Fibroblast of lung (primary cell): ENCODE measurements at regions not wholly inside any gene's neighbourhood (a gene's known extent, or its start where the extent isn't known, plus 50 kb on each side); places are given as distances from the start of the nearest gene placed in this dataset.

Experiments used
- DNase-seq, 2 donors: peaks; one replicate each; pipeline versions ENCODE4 v3.0.0 to v3.0.0-alpha.2; 2010; ENCODE audit warnings: low read depth in 2 of 2
- H2AFZ ChIP-seq: 2 replicates; pipeline ENCODE4 v1.5.1; 2012; ENCODE audit warnings: low read length, control low read depth, inconsistent platforms
- H3K27ac ChIP-seq: 2 replicates; pipeline ENCODE4 v1.5.1; 2011; ENCODE audit warnings: low read length, control low read depth; ENCODE audit not compliant: insufficient read depth
- H3K27me3 ChIP-seq: 2 replicates; pipeline ENCODE4 v1.5.1; 2011; ENCODE audit warnings: mild to moderate bottlenecking, low read length; ENCODE audit not compliant: control insufficient read depth, insufficient read depth
- H3K36me3 ChIP-seq: 2 replicates; pipeline ENCODE4 v1.5.1; 2011; ENCODE audit warnings: low read length; ENCODE audit not compliant: control insufficient read depth, insufficient read depth
- H3K4me1 ChIP-seq: 2 replicates; pipeline ENCODE4 v1.5.1; 2011; ENCODE audit warnings: low read length; ENCODE audit not compliant: control insufficient read depth, insufficient read depth; ENCODE audit errors: extremely low read depth
- H3K4me2 ChIP-seq: 2 replicates; pipeline ENCODE4 v1.5.1; 2011; ENCODE audit warnings: low read length, control low read depth; ENCODE audit not compliant: insufficient read depth; ENCODE audit errors: extremely low read depth
- H3K4me3 ChIP-seq, 4 experiments: fragments of 200-600 bp in 1 of 4; sonication (generic) in 1 of 4; replicated peaks in 1 of 4; 2 replicates each; pipeline ENCODE4 v1.5.1; 2011 to 2016; ENCODE audit warnings: low read length in 4 of 4, low read depth in 3 of 4, mild to moderate bottlenecking in 3 of 4, control low read depth in 2 of 4, inconsistent platforms in 1 of 4, mixed read lengths in 1 of 4; ENCODE audit not compliant: insufficient read depth in 1 of 4; ENCODE audit errors: control extremely low read depth in 1 of 4
- H3K79me2 ChIP-seq: 2 replicates; pipeline ENCODE4 v1.5.1; 2012; ENCODE audit warnings: mild to moderate bottlenecking, low read length, inconsistent platforms; ENCODE audit not compliant: control insufficient read depth, insufficient read depth
- H3K9ac ChIP-seq: 2 replicates; pipeline ENCODE4 v1.5.1; 2011; ENCODE audit warnings: mild to moderate bottlenecking, low read length, control low read depth; ENCODE audit not compliant: insufficient read depth
- H3K9me3 ChIP-seq: 2 replicates; pipeline ENCODE4 v1.5.1; 2012; ENCODE audit warnings: low read depth, low read length; ENCODE audit not compliant: control insufficient read depth, insufficient read depth
- H4K20me1 ChIP-seq: 2 replicates; pipeline ENCODE4 v1.5.1; 2011; ENCODE audit warnings: low read length; ENCODE audit not compliant: control insufficient read depth, insufficient read depth; ENCODE audit errors: extremely low read depth
- EZH2 ChIP-seq: IDR thresholded peaks from 2 replicates; pipeline ENCODE4 v1.5.1; 2012; ENCODE audit warnings: low read length, control low read depth, mild to moderate bottlenecking; ENCODE audit errors: missing control alignments
- TF ChIP-seq, protein P1 (sequence below), 2 donors: IDR thresholded peaks in 1 of 2; conservative IDR thresholded peaks in 1 of 2; 1 replicate in 1 of 2; 2 replicates in 1 of 2; pipeline ENCODE4 v1.5.1; 2011 to 2012; ENCODE audit warnings: low read length in 2 of 2, control low read depth in 1 of 2, inconsistent platforms in 1 of 2, low read depth in 1 of 2, mild to moderate bottlenecking in 1 of 2

DNA sequence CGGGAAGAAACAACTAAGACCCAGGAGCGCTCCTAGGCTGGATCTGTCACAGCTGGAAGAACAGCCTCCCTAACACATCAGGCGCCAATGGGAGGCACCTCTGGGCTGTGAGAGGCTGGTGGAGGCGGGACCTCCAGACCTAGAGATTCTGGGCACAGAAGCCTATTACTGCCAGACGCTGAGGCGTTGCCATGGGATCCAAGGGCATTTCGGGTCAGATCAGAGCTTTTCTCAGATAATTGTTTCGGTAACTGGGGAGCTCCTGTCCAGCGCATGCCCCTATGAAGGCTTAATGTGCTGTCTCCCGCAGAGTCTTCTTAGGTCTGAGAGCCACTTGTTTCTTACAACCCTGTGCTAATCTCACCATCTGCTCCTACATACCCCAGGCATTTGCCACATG is 339.2 kb downstream of the ZNF716 start:
- Histone ChIP-seq H2AFZ (no peak overlapping the region), H3K36me3 (no peaks in the 10 kb centered on the region), H4K20me1 (no peaks in the 10 kb centered on the region), H3K9ac (no peak overlapping the region), H3K4me2 (no peak overlapping the region), H3K79me2 (no peaks in the 10 kb centered on the region), H3K27ac (no peak overlapping the region), H3K4me3 (no peak overlapping the region), H3K9me3 (no peaks in the 10 kb centered on the region), H3K4me1 (no peaks in the 10 kb centered on the region), H3K27me3 (no peaks in the 10 kb centered on the region)
- TF ChIP-seq, protein P1, sequence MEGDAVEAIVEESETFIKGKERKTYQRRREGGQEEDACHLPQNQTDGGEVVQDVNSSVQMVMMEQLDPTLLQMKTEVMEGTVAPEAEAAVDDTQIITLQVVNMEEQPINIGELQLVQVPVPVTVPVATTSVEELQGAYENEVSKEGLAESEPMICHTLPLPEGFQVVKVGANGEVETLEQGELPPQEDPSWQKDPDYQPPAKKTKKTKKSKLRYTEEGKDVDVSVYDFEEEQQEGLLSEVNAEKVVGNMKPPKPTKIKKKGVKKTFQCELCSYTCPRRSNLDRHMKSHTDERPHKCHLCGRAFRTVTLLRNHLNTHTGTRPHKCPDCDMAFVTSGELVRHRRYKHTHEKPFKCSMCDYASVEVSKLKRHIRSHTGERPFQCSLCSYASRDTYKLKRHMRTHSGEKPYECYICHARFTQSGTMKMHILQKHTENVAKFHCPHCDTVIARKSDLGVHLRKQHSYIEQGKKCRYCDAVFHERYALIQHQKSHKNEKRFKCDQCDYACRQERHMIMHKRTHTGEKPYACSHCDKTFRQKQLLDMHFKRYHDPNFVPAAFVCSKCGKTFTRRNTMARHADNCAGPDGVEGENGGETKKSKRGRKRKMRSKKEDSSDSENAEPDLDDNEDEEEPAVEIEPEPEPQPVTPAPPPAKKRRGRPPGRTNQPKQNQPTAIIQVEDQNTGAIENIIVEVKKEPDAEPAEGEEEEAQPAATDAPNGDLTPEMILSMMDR (conservative IDR thresholded peaks at IDR 0.05 in 1 of 2, IDR thresholded peaks at IDR 0.05 in 1 of 2; ENCODE audit: low read depth in 1 of 2, low read length in 2 of 2) = no peak
- TF ChIP-seq EZH2 = no peak
- no peak for DNase-seq

DNA sequence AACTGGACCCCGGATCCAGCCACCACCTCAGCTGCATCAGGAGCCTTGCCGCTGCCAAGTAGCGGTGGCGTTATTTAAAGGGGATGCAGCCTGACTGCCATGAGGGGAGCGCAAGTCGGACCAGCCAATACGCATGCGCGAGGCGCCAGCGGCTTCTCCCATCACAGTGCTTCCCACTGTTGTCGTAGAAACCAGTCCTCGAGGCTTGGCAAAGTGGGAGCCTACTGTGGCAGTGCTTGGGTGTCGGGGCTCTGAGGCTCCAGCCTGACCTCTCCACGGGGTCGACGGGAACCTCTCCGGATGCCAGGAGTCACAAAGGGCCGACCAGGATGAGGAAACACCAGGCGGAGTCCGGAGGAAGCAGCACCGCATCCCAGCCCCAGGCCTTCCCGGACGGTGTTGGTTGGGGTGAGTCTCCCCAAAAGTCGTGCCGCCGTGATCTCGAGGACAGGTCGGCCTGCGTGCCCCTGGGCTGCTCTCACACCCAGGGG is 369.6 kb downstream of the ZNF716 start:
- TF ChIP-seq, protein P1 (conservative IDR thresholded peaks at IDR 0.05 in 1 of 2, IDR thresholded peaks at IDR 0.05 in 1 of 2; ENCODE audit: low read depth in 1 of 2, low read length in 2 of 2) = no peak
- Histone ChIP-seq H3K4me3 (no peak overlapping the region), H4K20me1 (no peaks in the 10 kb centered on the region), H3K4me2 (no peak overlapping the region), H3K36me3 (no peaks in the 10 kb centered on the region), H3K9me3 (no peaks in the 10 kb centered on the region), H3K27ac (no peak overlapping the region), H3K27me3 (no peaks in the 10 kb centered on the region), H3K9ac (no peak overlapping the region), H2AFZ (no peak overlapping the region), H3K4me1 (no peaks in the 10 kb centered on the region), H3K79me2 (no peaks in the 10 kb centered on the region)
- no peak for DNase-seq

DNA sequence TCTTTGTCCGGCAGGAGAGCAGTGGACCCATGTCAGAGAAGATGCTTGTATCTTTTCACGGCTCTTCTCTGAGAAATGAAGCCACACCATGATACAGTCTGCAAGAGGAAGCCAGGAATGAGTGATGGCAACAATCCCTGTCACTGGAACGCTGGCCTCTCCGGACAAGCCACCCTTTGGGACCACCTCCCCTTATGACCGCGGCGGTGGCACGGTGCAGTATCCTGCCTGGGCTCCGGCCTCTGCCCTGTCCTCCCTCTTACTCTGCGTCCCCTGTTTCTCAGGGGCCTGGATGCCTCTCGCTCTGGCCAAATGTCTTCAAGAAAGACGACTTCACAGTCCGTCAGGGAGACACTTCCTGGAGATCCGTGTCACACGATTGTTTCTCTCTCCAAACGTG is 370.5 kb downstream of the ZNF716 start:
- Histone ChIP-seq H3K4me1 (no peaks in the 10 kb centered on the region), H3K27me3 (no peaks in the 10 kb centered on the region), H3K4me3 (no peak overlapping the region), H3K36me3 (no peaks in the 10 kb centered on the region), H3K79me2 (no peaks in the 10 kb centered on the region), H3K9me3 (no peaks in the 10 kb centered on the region), H3K9ac (no peak overlapping the region), H3K27ac (no peak overlapping the region), H2AFZ (no peak overlapping the region), H3K4me2 (no peak overlapping the region), H4K20me1 (no peaks in the 10 kb centered on the region)
- no peak for TF ChIP-seq EZH2
- TF ChIP-seq, protein P1 (conservative IDR thresholded peaks at IDR 0.05 in 1 of 2, IDR thresholded peaks at IDR 0.05 in 1 of 2; ENCODE audit: low read depth in 1 of 2, low read length in 2 of 2) = no peak
- no peak for DNase-seq
